ENCODE measurements at regions not wholly inside any gene's neighbourhood (a gene's known extent, or its start where the extent isn't known, plus 50 kb on each side); places are given as distances from the start of the nearest gene placed in this dataset.

DNA sequence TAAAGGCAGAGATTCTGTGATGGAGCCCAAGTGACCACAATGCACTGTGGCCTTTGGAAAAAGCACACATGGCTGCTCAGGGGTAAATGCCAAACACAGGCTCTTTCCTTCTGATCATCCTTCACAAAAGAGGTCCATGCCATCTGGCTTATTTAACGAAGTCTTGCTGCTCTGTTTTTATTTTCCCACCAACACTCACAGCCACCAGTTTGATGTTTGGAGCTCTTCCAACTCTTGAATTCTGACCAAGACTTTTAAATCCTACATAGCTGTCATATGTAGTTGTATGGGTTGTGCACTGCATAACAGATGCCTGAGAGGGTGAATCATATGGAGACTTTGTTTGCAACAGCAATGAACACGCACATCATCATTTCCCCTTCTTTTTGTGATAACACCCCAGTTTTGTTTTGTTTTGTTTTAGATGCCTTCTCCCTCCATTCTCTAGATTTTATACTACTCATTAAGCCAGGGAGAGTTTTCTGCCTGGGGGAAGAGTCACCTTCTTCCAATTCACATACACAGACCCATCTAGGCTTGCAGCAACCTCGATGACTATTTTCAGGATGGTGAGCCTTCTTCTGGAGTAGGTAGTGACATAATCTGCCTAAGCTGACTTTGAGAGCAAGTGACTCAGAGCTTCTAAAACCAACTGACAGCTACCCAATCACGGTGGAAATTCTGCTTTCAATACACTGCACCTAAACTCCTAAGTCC, 145.2 kb upstream of the WSCD2 start:
- DNase-seq: no peak

DNA sequence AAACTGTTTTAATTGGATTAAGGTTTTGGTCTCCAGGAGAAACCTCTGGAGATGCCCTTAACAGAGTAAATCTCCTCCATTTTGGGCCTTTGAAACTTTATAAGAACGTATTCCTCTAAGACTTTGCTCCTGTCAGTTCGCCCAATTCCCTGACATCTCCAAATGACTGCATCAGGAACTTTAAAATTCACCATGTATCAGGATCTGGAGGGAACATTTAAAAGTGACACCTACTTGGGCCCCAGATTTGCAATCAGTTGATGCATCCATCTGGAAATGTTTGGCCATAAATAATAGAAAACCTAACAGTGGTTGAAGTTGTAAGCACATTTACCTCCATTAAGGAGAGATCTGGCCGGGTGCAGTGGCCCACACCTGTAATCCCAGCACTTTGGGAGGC, 144.1 kb upstream of the WSCD2 start:
- DNase-seq: no peak

DNA sequence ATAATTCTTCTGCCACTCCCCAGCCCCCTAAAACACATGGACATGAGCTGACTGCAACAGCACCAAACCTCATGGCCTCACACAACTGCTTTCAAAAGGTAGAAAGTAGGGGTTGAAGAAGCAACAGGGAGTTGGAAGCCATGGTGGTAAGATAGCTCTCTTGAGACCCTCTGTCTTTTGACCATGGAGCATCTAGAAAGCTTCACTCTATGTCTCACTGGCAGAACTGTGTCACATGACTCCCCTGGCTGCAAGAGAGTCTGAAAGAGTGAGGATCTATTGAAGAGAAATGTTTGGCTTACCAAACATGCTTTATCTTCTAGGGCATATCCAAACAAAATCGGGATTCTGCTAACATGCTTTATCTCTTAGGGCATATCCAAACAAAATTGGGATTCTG, 142.9 kb upstream of the WSCD2 start:
- no peak for DNase-seq

DNA sequence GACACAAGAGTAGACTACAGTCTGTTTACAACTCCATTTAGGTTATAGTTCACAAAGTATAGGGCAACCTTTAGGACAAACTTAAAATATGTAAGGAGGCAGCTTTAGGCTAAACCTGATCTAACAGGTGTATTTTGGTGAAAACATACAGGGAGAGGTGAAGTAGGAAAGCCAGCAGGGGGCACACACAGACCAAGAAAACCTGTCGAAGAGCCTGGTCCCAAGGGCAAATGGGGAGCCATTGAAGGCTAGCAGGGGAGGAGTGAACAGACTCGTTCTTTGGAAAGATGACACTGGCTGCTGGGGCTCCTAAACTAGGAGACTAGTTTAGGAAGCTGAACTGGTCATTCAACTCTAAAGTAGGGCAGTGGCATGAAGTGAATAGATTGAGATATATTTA, 138.8 kb upstream of the WSCD2 start:
- peak; percentile 21 to 25 for DNase-seq

DNA sequence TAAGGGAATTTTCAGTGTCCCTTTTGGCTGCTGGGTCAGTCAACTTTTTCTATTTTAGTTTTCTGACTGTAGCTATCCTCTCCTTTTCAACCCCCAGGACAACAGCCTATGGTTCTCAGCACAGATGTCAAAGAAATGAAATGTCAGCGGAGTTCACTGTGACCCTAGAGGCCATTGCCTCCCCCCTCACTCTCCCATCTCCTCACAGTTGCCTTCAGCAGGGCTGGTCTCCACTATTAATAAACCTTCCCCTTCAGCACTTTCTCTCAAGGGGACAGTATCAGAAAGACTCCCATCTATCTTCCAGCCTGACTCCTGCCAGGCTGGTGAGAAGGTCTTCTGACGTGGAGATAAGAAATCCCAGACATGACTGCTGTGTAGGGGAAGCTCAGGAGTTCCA, 137.1 kb upstream of the WSCD2 start:
- no peak for DNase-seq

DNA sequence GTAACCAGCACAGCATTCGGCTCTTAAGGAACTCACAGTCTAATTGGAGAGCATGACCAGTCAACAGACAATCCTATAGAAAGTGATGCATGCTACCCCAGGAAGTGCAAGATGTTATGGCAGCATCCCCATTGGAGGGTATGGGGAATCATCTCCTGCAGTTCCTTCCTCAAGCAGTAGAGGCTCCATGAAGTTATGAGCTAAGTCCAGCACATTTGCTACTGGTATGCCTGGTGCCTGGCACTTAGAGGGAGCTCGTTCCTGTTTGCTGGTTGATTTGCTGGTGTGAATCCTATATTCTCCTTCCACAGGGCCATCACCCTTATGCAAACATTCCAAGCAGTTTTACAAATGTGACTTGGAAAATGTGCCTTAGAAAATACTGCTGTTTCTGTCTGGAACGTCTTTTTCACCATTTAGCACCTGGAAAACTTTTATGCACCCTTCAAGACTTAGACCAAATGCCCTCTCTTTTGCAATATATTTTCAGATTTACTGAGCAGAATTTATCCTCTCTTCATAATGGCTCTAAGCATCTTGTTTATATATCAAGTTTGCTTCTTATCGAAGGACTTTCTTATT, 136.1 kb upstream of the WSCD2 start:
- no peak for DNase-seq

DNA sequence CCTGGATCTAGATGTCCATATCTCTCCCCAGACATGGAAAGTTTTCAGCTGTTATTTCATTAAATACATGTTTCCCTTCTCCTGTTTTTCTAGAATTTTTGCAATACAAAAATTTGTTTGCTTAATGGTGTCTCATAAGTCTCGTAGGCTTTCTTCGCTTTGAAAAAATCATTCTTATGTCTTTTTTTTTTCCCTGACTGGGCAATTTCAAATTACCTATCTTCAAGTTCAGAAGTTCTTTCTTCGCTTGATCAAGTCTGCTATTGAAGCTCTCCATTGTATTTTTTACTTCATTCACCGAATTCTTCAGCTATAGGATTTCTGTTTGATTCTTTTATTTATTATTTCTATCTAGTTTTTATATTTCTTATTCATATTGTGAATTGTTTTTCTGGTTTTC, 130.2 kb upstream of the WSCD2 start:
- DNase-seq: no peak

DNA sequence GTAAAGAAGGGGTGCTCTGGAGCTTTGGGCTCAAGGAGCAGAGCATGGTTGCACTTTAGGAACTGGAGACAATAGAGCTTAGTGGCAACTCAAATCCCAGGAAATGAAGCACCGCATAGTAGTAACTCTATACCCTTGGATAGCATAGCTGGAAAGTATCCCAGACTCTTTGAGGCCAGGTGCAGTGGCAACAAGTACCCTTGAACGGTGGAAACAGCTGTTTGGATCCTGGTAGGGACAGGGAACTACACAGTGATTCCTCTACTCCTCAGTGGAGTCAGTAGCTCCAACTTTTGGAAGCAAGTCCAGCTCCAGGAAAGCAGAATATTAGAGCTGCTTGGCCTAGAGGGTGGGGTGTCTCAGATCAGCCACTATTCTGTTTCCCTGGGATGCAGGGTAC, 129.0 kb upstream of the WSCD2 start:
- DNase-seq: no peak

DNA sequence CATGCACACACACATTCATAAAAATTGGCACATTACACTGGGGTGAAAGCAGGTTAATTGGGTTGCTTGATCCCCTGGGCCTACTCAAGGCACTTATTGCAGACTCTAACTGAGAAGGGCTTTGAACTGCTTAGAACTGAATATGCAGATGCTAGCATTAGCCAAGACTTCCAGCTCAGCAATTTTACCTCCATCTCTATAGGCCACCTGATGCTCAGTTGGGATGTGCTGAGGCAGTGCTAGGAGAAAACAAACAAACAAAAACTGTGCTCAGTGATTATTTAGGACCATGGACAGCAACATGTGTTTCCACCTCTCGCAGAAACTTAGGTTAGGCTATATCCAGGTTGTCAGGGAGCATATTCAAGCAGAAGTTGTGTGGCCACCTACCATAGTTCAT, 124.8 kb upstream of the WSCD2 start:
- DNase-seq: no peak

DNA sequence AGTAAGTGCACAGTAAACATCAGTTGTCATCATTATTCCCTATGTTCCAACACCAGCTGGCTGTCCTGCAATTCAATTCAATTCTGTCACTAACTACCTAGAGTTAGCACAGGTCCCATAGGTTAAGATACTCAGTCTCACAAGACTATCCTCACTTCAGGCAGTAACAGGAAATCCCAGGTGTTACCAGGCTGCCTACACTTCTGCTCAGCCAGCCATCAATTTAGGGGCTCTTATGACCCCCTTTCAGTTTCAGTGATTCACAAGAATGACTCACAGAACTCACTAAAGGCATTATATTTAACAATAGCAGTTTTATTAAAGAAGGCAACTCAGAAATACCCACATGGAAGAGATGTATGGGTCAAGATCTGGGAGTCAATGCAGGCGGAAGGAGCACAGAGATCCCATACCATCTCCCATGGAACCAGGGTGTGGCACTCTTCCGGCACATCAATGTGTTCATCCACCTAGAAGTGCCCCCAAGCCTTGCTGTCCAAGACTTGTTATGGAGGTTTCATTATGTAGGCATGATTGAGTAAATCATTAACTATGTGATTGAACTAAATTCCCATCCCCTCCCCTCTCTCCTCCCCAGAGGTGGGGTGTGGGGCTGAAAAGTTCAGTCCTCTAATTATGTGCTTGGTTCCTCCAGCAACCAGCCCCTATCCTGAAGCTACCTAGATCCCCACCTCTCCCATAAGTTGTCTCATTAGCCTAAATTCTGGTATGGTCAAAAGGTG, 120.8 kb upstream of the WSCD2 start:
- DNase-seq: no peak

DNA sequence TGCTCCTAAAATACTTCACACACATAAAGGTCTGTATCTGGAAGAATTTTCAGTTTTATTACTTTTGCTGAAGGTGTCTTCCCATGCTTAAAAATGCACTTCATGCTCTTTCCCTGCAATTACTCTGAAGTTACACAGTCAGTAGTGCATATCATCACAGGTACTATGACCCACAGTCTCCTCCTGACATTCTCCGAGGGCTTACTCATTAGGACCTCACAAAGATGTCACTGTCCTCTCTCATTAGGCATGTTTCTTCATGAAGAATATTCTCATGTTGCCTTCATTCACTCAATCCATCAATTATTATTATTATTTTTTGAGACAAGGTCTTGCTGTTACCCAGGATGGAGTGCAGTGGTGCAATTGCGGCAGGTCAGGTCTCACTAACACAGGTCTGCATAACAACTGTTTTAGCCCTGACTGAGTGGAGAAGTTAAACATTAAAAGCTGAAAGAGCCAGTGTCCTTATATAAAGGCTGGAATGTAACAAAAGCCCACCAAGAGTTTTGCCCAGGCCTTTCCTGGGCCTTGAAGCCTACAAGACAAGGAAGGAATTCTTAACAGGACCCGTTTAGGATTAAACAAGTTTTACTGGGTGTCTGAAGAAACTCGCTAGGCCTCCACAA, 119.5 kb upstream of the WSCD2 start:
- DNase-seq: no peak

DNA sequence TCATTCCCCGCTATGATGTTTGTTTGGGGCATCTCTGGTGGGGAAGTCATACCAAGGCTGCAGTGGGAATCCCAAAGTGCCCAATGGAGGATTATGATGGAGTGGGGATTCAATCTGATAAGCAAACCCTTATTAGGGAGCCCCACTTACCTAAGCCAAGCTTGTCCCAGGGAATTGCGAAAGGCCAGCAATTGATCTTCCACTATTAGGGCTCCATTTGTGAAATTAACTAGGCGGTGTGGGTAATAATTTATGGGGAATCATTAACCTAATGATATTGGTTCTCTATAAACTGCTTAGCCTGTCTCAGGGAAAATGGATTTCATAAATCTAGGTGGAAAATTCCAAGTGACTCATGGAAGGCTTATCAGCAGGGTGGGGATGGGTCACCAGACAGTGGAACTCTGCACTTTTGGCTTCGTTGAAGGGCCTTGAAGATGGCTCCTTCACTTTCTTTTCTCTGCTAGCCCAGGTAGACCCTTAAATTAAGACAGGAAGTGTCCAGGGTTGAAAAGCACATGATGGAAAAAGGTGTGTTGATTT, 113.0 kb upstream of the WSCD2 start:
- no peak for DNase-seq

DNA sequence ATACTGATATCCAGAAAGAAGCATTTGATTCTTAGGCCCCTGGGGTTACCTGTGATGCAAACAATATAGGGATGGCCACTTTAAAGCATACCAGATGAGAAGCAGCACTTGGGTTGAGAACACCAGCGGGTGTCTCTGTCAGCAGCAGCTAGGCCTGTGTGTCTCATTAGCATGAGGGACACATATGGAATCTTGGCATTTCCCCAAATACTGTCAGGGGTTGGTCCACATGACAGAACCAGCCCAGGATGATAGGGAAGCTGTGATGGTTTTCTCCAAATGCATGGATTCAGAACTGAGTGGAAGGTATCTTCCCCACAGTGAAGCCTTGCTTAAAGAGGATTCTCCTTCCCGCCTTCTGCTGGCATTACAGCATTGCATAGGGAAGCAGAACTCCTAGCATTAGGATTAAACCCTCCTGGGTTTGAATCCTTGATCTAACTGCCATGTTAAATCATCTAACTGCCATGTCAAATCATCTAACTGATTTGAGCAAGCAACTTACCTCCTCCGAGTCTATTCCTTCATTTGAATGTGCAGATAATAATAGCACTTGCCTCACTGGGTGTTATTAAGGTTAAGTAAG, 111.5 kb upstream of the WSCD2 start:
- no peak for DNase-seq

DNA sequence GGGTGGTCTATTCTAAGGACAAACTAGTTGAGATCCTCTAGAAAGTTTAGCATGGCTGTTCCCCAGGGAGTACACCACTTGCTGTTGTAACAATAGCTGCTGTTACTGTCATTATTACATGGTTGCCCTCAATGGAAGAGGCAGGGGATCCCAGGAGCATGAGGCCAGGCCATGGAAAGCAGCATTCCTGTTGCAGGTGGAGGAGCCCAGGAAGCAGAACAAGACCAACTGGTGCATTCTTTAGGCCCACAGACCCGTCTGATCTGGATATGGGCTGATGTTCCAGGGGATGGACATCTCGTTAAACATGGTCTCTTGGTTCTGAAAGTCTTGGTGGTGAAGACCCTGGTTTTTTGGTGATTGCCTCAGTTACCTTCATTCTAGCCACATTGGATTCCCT, 109.2 kb upstream of the WSCD2 start:
- DNase-seq: no peak

DNA sequence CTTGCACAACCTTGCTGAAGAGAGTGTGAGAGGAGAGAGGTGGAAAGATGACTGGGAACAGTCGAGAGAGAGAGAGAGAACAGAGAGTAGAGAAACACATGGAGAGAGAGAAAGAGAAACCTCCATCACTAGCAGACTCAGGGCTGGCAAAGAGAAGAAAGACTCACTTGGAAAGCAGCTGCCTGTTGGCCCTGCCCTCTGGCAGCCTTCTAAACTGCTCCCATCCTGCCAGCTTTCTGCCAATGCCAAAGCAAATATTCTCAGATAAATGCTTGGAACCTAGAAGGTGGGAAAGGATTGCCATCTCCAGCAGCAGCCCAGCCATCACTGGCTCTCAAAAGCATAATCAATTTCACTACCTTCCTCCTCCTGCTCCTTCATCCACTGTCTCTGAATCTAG, 107.9 kb upstream of the WSCD2 start:
- DNase-seq: no peak

DNA sequence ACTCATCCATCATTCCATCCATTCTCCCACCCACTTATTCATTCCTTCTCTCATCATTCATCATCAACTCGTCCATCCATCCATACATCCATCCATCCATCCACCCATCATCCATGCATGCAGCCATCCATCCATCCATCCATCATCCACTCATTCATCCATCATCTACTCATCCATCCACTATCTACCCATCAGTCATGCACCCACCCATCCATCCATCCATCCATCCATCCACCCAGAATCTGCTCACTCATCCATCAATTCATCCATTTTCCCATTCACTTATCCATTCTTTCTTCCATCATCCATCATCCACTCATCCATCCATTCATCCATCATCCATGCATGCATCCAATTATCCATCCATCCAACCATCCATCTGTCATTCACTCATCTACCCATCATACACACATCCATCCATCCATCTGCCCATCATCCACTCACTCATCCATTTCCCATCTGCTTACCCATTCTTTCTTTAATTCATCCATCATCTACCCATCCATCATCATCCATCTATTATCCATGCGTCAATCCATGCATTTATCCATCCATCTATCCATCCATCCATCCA, 107.1 kb upstream of the WSCD2 start:
- DNase-seq: no peak

DNA sequence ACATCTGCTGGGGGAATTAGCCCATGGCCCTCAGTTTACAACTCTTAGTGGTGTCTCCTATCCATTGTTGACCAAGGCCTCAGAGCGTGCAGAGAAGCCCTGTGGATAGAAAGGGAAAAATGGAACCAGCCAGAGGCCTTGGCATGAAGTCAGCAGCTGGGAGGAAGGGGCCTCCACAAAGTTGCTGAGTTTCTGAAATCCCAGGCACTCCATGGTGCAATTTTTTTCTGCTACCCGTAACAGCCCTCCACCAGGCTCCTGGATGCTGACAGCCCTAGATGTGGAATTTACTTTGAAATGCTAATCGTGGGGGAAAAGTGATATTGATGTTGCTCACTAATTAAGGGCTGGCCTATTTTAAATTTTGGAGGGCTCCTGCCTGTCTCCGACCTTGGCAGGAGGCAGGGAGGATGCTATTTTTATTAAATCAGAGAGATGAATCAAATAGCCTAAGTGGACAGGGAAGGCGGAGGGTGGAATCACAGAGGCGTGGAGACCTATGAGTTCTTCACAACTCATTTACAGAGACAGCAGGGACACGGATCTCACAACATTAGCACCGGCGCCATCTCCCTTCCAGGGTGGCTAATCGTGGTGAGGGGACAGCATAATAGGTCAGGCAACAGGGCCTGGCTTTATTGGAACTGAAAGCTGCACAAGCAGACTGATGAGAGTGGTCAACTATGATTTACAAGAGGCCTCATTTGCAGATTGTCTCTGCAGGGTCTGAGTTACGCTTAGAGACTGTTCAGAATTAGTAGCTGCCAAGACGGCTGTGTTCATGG, 99.8 kb upstream of the WSCD2 start:
- no peak for DNase-seq

DNA sequence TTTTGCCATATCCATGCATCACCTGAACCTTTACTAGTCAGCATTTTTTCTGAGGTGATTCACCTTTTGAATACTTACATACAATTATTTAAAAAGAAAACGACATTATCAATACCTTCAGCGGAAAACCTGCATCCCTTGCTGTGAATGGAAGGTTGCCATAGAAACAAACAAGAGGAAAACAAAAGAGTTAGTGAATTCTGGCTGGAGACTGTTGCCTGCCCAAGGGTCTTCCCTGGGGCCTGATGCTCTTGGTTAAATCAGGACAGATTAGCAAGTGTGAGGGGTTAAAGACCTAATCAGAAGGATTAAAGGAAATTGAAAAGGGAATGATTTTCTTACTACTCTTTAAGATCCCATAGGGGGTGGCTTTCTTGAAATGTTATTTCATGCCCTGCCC, 96.0 kb upstream of the WSCD2 start:
- DNase-seq: no peak

DNA sequence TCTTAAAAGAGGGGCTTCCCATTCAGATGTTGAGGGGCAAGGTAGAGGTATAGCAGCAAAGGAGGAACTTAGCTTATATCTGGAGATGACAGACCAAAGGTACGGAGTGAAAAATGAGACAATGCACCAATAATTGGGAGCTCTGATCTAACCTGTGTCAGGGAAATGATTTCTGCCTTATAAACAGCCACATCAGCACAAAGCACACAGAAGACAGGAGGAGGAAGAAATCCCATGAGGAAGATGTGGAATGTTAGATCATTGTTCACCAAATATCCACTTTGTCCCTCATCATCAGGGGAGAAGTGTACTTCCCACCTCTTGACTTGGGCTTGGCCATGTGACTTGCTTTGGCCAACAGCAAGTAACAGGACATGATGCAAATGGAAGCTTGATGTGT, 93.7 kb upstream of the WSCD2 start:
- DNase-seq: no peak

DNA sequence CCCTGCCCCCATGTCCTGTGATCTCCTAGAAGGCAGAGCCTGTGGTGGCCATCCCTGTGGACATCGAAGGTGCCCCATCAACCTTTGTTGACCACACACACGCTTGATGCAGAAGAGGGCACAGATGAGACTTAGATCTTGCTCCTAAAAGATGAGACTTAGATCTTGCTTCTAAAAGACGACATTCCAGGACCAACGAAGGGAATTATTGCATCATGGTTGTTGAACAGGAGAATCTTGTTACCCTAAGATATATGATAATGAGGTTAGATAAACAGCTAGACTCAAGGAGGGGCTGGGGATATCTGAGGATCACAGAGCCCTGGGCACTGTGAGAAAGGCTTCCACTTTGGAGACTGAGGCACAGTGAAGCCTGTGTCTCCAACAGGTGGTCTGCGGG, 91.1 kb upstream of the WSCD2 start:
- DNase-seq: no peak

DNA sequence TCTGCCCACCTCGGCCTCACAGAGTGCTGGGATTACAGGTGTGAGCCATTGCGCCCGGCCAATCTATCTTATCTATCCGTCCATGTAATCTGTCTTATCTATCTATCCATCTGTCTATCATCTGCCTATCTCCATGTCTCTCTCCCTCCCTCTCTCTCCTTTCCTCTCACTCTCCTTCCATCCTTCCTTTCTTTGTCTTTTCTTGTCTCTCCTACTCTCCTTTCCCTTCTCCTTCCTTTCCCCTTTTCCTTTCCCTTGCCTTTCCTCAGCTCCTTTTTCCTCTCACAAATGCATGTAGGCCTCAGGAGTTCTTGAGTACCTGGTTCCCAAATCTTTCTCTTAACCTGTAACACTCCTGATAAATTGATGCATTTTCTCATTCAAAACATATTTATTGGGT, 89.3 kb upstream of the WSCD2 start:
- no peak for DNase-seq

DNA sequence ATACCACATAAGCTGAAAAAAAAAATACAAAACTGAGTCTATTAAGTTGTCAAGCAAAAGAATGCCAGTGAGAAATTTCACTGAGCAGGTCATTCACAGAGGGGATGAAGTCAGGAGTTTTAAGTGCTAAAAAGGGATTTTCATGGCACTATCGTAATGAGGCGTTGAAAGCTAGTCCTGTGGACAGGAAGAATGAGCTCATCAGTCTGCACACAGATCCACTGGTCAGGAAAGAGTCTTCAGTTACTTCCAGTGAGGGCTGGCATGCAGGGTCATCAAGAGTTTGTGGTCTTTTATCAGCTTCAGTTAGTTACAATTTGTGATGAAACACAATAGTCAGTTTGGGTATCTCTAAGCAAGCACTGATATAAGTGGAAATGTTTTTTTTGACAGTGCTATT, 88.1 kb upstream of the WSCD2 start:
- no peak for DNase-seq
